Astrocyte (in vitro differentiated cells and primary cell): ENCODE measurements at regions not wholly inside any gene's neighbourhood (a gene's known extent, or its start where the extent isn't known, plus 50 kb on each side); places are given as distances from the start of the nearest gene placed in this dataset.

Experiments used
- DNase-seq: peaks from one replicate; pipeline ENCODE4 v3.0.0-alpha.2; 2010; ENCODE audit warnings: low read depth
- FAIRE-seq: peaks from 2 replicates; lab custom pipeline; 2011; peaks lifted over from hg19 to GRCh38; lab: Jason Lieb, UNC
- H2AFZ ChIP-seq: 2 replicates; pipeline ENCODE4 v1.6.0; 2012; ENCODE audit warnings: low read depth, low read length, inconsistent platforms
- H3K27ac ChIP-seq: 2 replicates; pipeline ENCODE4 v1.5.1; 2011; ENCODE audit warnings: low read depth, low read length, inconsistent platforms
- H3K27me3 ChIP-seq: 2 replicates; pipeline ENCODE4 v1.6.0; 2011; ENCODE audit warnings: low read length, inconsistent platforms; ENCODE audit not compliant: insufficient read depth
- H3K36me3 ChIP-seq: 2 replicates; pipeline ENCODE4 v1.5.1; 2011; ENCODE audit warnings: low read length, inconsistent platforms; ENCODE audit not compliant: insufficient read depth
- H3K4me1 ChIP-seq: 2 replicates; pipeline ENCODE4 v1.5.1; 2011; ENCODE audit warnings: low read length, inconsistent platforms; ENCODE audit not compliant: insufficient read depth
- H3K4me2 ChIP-seq: 2 replicates; pipeline ENCODE4 v1.6.0; 2012; ENCODE audit warnings: low read length, inconsistent platforms
- H3K4me3 ChIP-seq: 2 replicates; pipeline ENCODE4 v1.5.1; 2011; ENCODE audit warnings: low read depth, mild to moderate bottlenecking, low read length, inconsistent platforms; ENCODE audit not compliant: insufficient read depth
- H3K79me2 ChIP-seq: 2 replicates; pipeline ENCODE4 v1.6.0; 2012; ENCODE audit warnings: mild to moderate bottlenecking, low read length, inconsistent platforms; ENCODE audit not compliant: insufficient read depth
- H3K9ac ChIP-seq: 2 replicates; pipeline ENCODE4 v1.6.0; 2012; ENCODE audit warnings: mild to moderate bottlenecking, low read length, inconsistent platforms
- H3K9me3 ChIP-seq: 2 replicates; pipeline ENCODE4 v1.5.1; 2012; ENCODE audit warnings: low read depth, mild to moderate bottlenecking, low read length, inconsistent platforms; ENCODE audit not compliant: insufficient read depth
- H4K20me1 ChIP-seq: 2 replicates; pipeline ENCODE4 v1.6.0; 2012; ENCODE audit warnings: low read length, inconsistent platforms; ENCODE audit not compliant: insufficient read depth
- H3K27ac Mint-ChIP-seq: one replicate; pipeline ENCODE4 v1.8.0; 2021; ENCODE audit warnings: mild to moderate bottlenecking, mixed read lengths; ENCODE audit not compliant: unreplicated experiment
- H3K27me3 Mint-ChIP-seq: one replicate; pipeline ENCODE4 v1.8.0; 2021; ENCODE audit warnings: low read depth, mixed read lengths; ENCODE audit not compliant: unreplicated experiment
- H3K36me3 Mint-ChIP-seq: one replicate; pipeline ENCODE4 v1.8.0; 2021; ENCODE audit warnings: low read depth, mixed read lengths; ENCODE audit not compliant: unreplicated experiment
- H3K4me1 Mint-ChIP-seq: one replicate; pipeline ENCODE4 v1.8.0; 2021; ENCODE audit warnings: low read depth, mixed read lengths; ENCODE audit not compliant: unreplicated experiment
- H3K4me3 Mint-ChIP-seq: one replicate; pipeline ENCODE4 v1.8.0; 2021; ENCODE audit warnings: mild to moderate bottlenecking, moderate library complexity, mixed read lengths; ENCODE audit not compliant: unreplicated experiment
- H3K9me3 Mint-ChIP-seq: one replicate; pipeline ENCODE4 v1.8.0; 2021; ENCODE audit warnings: mild to moderate bottlenecking, mixed read lengths; ENCODE audit not compliant: unreplicated experiment
- CTCF ChIP-seq: IDR thresholded peaks from 2 replicates; pipeline ENCODE4 v1.5.1; 2011; ENCODE audit warnings: low read depth, mild to moderate bottlenecking, inconsistent platforms, low read length, moderate library complexity; ENCODE audit not compliant: insufficient read depth
- EZH2 ChIP-seq: IDR thresholded peaks from 2 replicates; pipeline ENCODE4 v1.6.1; 2012; ENCODE audit warnings: mild to moderate bottlenecking, low read length, inconsistent platforms; ENCODE audit not compliant: insufficient read depth

- FAIRE-seq: no peak
- H3K4me2 ChIP-seq: no peak overlapping the region
- no peaks in the 10 kb centered on the region for H3K36me3 Mint-ChIP-seq
- no peak overlapping the region for H3K4me3 ChIP-seq
- H3K4me1 Mint-ChIP-seq: peaks cover 8% of the 10 kb centered on the region
- no peaks in the 10 kb centered on the region for H3K36me3 ChIP-seq
- no peak overlapping the region for H3K9ac ChIP-seq
- no peak overlapping the region for H3K27ac Mint-ChIP-seq
- no peak overlapping the region for H3K4me3 Mint-ChIP-seq
- TF ChIP-seq EZH2: no peak
- no peak for TF ChIP-seq CTCF
- no peaks in the 10 kb centered on the region for H3K79me2 ChIP-seq
- peaks cover 6% of the 10 kb centered on the region for H3K4me1 ChIP-seq
- H3K27ac ChIP-seq: no peak overlapping the region
- H3K27me3 ChIP-seq: peaks cover 2% of the 10 kb centered on the region
- H2AFZ ChIP-seq: no peak overlapping the region
- H4K20me1 ChIP-seq: no peaks in the 10 kb centered on the region
- H3K9me3 Mint-ChIP-seq: no peaks in the 10 kb centered on the region
- DNase-seq: no peak
- no peaks in the 10 kb centered on the region for H3K27me3 Mint-ChIP-seq
- no peaks in the 10 kb centered on the region for H3K9me3 ChIP-seq
Measured at GRCh38 chr18:59960272-59960671, 60.5 kb downstream of the PMAIP1 start.

- no peak overlapping the region for H2AFZ ChIP-seq
Measured at GRCh38 chr18:59959606-59960005, 59.8 kb downstream of the PMAIP1 start.

More at GRCh38 chr18:59959606-59960005, 59.8 kb downstream of the PMAIP1 start:
- H3K36me3 ChIP-seq: no peaks in the 10 kb centered on the region
- TF ChIP-seq CTCF (no peak), EZH2 (no peak)
- no peaks in the 10 kb centered on the region for H3K36me3 Mint-ChIP-seq
- no peaks in the 10 kb centered on the region for H3K9me3 Mint-ChIP-seq
- no peak overlapping the region for H3K9ac ChIP-seq
- H3K4me3 ChIP-seq: no peak overlapping the region
- no peak overlapping the region for H3K27ac Mint-ChIP-seq
- no peak overlapping the region for H3K27ac ChIP-seq
- no peaks in the 10 kb centered on the region for H3K79me2 ChIP-seq
- peaks cover 11% of the 10 kb centered on the region for H3K4me1 ChIP-seq
- peaks cover under 1% of the 10 kb centered on the region for H3K27me3 ChIP-seq
- no peaks in the 10 kb centered on the region for H4K20me1 ChIP-seq
- FAIRE-seq: no peak
- no peaks in the 10 kb centered on the region for H3K9me3 ChIP-seq
- H3K4me1 Mint-ChIP-seq: peaks cover 12% of the 10 kb centered on the region
- H3K27me3 Mint-ChIP-seq: no peaks in the 10 kb centered on the region
- no peak overlapping the region for H3K4me2 ChIP-seq
- DNase-seq: no peak
- no peak overlapping the region for H3K4me3 Mint-ChIP-seq
